ENCODE measurements at regions not wholly inside any gene's neighbourhood (a gene's known extent, or its start where the extent isn't known, plus 50 kb on each side); places are given as distances from the start of the nearest gene placed in this dataset.
A peak's percentile ranks its signal among the peaks of the same experiment; 100 is the strongest.

DNA sequence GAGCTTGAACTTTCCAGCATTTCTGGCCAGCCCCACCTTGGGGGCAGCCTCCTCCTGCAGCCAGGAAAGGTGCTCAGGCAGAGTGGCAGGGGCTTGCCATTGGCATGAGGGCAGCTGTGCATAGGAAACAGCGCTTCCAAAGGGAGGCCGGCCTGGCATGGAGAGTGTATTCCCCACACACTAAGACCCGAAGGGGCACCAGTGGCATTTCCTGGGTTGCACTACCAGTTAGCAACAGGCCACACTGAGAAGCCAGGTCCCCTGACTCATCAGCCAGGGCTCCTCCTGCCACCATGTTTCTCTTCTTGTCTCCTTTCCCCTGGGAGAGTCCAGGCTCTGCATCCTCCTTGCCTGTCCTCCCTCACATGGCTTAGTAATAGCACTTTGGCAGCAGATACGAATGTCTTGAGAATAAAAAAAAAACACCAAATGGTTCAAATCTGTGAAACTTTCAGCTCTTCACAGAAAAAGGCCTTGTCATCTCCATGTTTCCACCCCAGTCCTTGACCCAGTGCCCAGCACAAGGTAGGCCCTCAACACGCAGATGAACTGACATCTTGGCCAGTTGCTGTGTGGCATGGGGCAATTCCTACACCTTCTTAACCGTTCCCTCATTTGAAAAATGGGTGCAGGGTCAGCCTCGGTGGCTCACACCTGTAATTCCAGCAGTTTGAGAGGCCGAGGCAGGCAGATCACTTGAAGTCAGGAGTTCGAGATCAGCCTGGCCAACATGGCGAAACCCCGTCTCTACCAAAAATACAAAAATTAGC, 180.4 kb downstream of the SMAD6 start:
- Histone ChIP-seq H3K18ac (ENCODE audit: low read depth, low read length) (peak overlapping the region; percentile 97), H2BK15ac (ENCODE audit: low read depth, low read length) (peak overlapping the region; percentile 96), H2AK9ac (replicated peaks; ENCODE audit: low read depth, low read length, poor library complexity) (peak overlapping the region; percentile 93), H3K27me3 (ENCODE audit: control insufficient read depth, insufficient read depth, low read length) (no peaks in the 10 kb centered on the region), H3K23ac (ENCODE audit: low read depth, low read length) (peak overlapping the region; percentile 98), H3K4me2 (ENCODE audit: low read depth, low read length) (no peak overlapping the region), H3K27ac (ENCODE audit: insufficient read depth, low read length) (peak overlapping the region; percentile 88), H2BK5ac (ENCODE audit: low read depth, low read length, poor library complexity, severe bottlenecking) (peak overlapping the region; percentile 94), H4K5ac (ENCODE audit: low read depth, low read length) (peak overlapping the region; percentile 90), H3K4ac (ENCODE audit: low read depth, low read length) (peak overlapping the region; percentile 100), H2AFZ (replicated peaks; ENCODE audit: low read length, poor library complexity) (peak overlapping the region; percentile 36), H2BK120ac (ENCODE audit: low read depth, low read length) (peak overlapping the region; percentile 99), H3K79me1 (ENCODE audit: low read depth in 1 of 2, low read length in 2 of 2) (peaks cover 0 to 19% of the 10 kb centered on the region in 2 experiments; a peak in 2 of 4 replicates), H4K8ac (ENCODE audit: low read depth in 2 of 2, low read length in 2 of 2) (peak overlapping the region; percentile 39 to 95), H3K36me3 (ENCODE audit: control insufficient read depth, insufficient read depth, low read length) (no peaks in the 10 kb centered on the region), H3K9me3 (ENCODE audit: control insufficient read depth, insufficient read depth, low read length) (0 out of 2 replicates have a peak, but pooled peaks cover 4% of the 10 kb centered on the region), H2AK5ac (ENCODE audit: low read depth, low read length) (peak overlapping the region; percentile 99), H4K91ac (ENCODE audit: insufficient read depth, low read depth, low read length) (peak overlapping the region; percentile 92), H3K9ac (ENCODE audit: low read depth, low read length) (no peak overlapping the region; the same call in 1 of the 2 replicates), H3K14ac (replicated peaks; ENCODE audit: low read depth, low read length) (peak overlapping the region; percentile 97), H2BK20ac (ENCODE audit: low read depth, low read length) (peak overlapping the region; percentile 98), H3K4me3 (ENCODE audit: insufficient read depth, low read depth, low read length) (no peak overlapping the region), H3K4me1 (ENCODE audit: control insufficient read depth, insufficient read depth, low read length) (peaks cover 20% of the 10 kb centered on the region), H3K9me1 (ENCODE audit: insufficient read depth, low read length) (peaks cover 28% of the 10 kb centered on the region), H4K20me1 (ENCODE audit: insufficient read depth, low read length) (0 out of 2 replicates have a peak, but pooled peaks cover under 1% of the 10 kb centered on the region), H3K56ac (ENCODE audit: extremely low read depth, insufficient read depth, low read length) (no peak overlapping the region)
- ChIA-PET CTCF (no interaction called here), POLR2A (ENCODE audit: unreplicated experiment) (no interaction called here)
- ATAC-seq (ENCODE audit: low read depth) (peak; percentile 18), DNase-seq (peak; percentile 72)
- WGBS, 2 experiments (ENCODE audit: extremely low coverage in 2 of 2, insufficient read length in 1 of 2): 63% methylated on average over 2 of the region's 11 CpGs; no CpG with 5 or more reads in 1 of the 2 experiments
- no TSS peak for BruUV-seq (replicated peaks)
- TF ChIP-seq RFX5 (IDR thresholded peaks at IDR 0.05; ENCODE audit: low read depth, low read length) (no peak), NFE2L2 (IDR thresholded peaks at IDR 0.05; ENCODE audit: low read depth, low read length) (no peak), BHLHE40 (IDR thresholded peaks at IDR 0.05; ENCODE audit: low read depth, low read length) (no peak), RCOR1 (IDR thresholded peaks at IDR 0.05; ENCODE audit: insufficient replicate concordance, low read length) (no peak), CHD1 (IDR thresholded peaks at IDR 0.05; ENCODE audit: low read depth, low read length) (no peak)
- TF ChIP-seq, protein P1, sequence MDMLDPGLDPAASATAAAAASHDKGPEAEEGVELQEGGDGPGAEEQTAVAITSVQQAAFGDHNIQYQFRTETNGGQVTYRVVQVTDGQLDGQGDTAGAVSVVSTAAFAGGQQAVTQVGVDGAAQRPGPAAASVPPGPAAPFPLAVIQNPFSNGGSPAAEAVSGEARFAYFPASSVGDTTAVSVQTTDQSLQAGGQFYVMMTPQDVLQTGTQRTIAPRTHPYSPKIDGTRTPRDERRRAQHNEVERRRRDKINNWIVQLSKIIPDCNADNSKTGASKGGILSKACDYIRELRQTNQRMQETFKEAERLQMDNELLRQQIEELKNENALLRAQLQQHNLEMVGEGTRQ (IDR thresholded peaks at IDR 0.05; ENCODE audit: low read depth, low read length): 0 out of 2 replicates have a peak, but pooled peaks have one; percentile 8
- dilution Hi-C loops (cut with HindIII; ENCODE audit: low sequenced_read_pairs, unreplicated experiment) (no loop called here), in situ Hi-C loops (cut with MboI; ENCODE audit: low sequenced_read_pairs) (no loop called here), intact Hi-C loops (cut with micrococcal nuclease) (no loop called here)
